Cardiac fibroblast (primary cell): ENCODE measurements at regions not wholly inside any gene's neighbourhood (a gene's known extent, or its start where the extent isn't known, plus 50 kb on each side); places are given as distances from the start of the nearest gene placed in this dataset.
"Not testable (repeated sequence)": the region's sequence is repeated elsewhere in the genome, so short reads cannot be mapped to it uniquely, and the experiment has no call there.

Experiments used
- DNase-seq, 2 donors: peaks; one replicate each; pipeline versions ENCODE4 v3.0.0 to v3.0.0-alpha.2; 2010; ENCODE audit warnings: low read depth in 2 of 2
- H3K4me3 ChIP-seq, 2 donors: replicated peaks in 1 of 2; 1 replicate in 1 of 2; 2 replicates in 1 of 2; pipeline ENCODE4 v1.5.1; 2011; ENCODE audit warnings: low read depth in 2 of 2, low read length in 2 of 2, mild to moderate bottlenecking in 2 of 2, moderate library complexity in 1 of 2
- CTCF ChIP-seq: IDR thresholded peaks from one replicate; pipeline ENCODE4 v1.5.1; 2011; ENCODE audit warnings: low read depth, mild to moderate bottlenecking, low read length, inconsistent platforms

GRCh38 chr10:28367413-28367812 is 64.5 kb upstream of the MPP7 start:
- DNase-seq: no peak
- no peak for TF ChIP-seq CTCF
- no peak overlapping the region for H3K4me3 ChIP-seq

GRCh38 chr10:28367929-28368484 is 65.1 kb upstream of the MPP7 start:
- H3K4me3 ChIP-seq: no peak overlapping the region
- TF ChIP-seq CTCF: no peak
- no peak for DNase-seq

GRCh38 chr10:28370107-28370835 is 67.4 kb upstream of the MPP7 start:
- H3K4me3 ChIP-seq: no peak overlapping the region
- DNase-seq: no peak
- no peak for TF ChIP-seq CTCF

- not testable (repeated sequence) for DNase-seq, H3K4me3 ChIP-seq
Observed at GRCh38 chr10:28371638-28372037, 68.8 kb upstream of the MPP7 start.

- H3K4me3 ChIP-seq: no peak overlapping the region
- no peak for DNase-seq
- no peak for TF ChIP-seq CTCF
Observed at GRCh38 chr10:28374036-28374435, 71.2 kb upstream of the MPP7 start.

- no peak overlapping the region for H3K4me3 ChIP-seq
- TF ChIP-seq CTCF: no peak
- DNase-seq: peak; percentile 28 to 45
Observed at GRCh38 chr10:28375399-28376354, 72.8 kb upstream of the MPP7 start.
